B cell (primary cell): ENCODE measurements at regions not wholly inside any gene's neighbourhood (a gene's known extent, or its start where the extent isn't known, plus 50 kb on each side); places are given as distances from the start of the nearest gene placed in this dataset.

Experiments
- CTCF ChIP-seq: fragments of 200-600 bp; IDR thresholded peaks from one replicate; pipeline ENCODE4 v1.8.0; 2022; ENCODE audit warnings: antibody characterized with exemption, mild to moderate bottlenecking
- EZH2 ChIP-seq: IDR thresholded peaks from 2 replicates; pipeline ENCODE4 v1.6.1; 2012; ENCODE audit warnings: borderline replicate concordance, low read depth, mild to moderate bottlenecking, moderate library complexity, low read length; ENCODE audit not compliant: insufficient read depth, poor library complexity, severe bottlenecking

GRCh38 chr2:103785432-103785831 is 1023.6 kb downstream of the TMEM182 start:
- no peak for TF ChIP-seq CTCF
- no peak for TF ChIP-seq EZH2
